DND-41 (cell line): ENCODE measurements at regions not wholly inside any gene's neighbourhood (a gene's known extent, or its start where the extent isn't known, plus 50 kb on each side); places are given as distances from the start of the nearest gene placed in this dataset.

Experiments
- CTCF ChIP-seq: IDR thresholded peaks from 2 replicates; pipeline ENCODE4 v1.5.1; 2012; ENCODE audit warnings: borderline replicate concordance, low read length, moderate library complexity, mild to moderate bottlenecking; ENCODE audit not compliant: poor library complexity, severe bottlenecking; ENCODE audit errors: extremely low read depth
- EZH2 ChIP-seq: IDR thresholded peaks from 3 replicates; pipeline ENCODE4 v1.6.1; 2012; ENCODE audit warnings: borderline replicate concordance, low read depth, mild to moderate bottlenecking, moderate library complexity, low read length, inconsistent platforms; ENCODE audit not compliant: severe bottlenecking

- no peak for TF ChIP-seq EZH2
- TF ChIP-seq CTCF = no peak
These were observed 80.8 kb upstream of the CMKLR1 start for GRCh38 chr12:108419949-108420348.
